B cell (primary cell): ENCODE measurements at regions not wholly inside any gene's neighbourhood (a gene's known extent, or its start where the extent isn't known, plus 50 kb on each side); places are given as distances from the start of the nearest gene placed in this dataset.
"Not testable (repeated sequence)": the region's sequence is repeated elsewhere in the genome, so short reads cannot be mapped to it uniquely, and the experiment has no call there.

Experiments used
- ATAC-seq: fragments of 200-7000 bp; cut with Tn5 transposase; one replicate; pipeline ENCODE4 v1.10.0; 2021; ENCODE audit warnings: low read depth, mild to moderate bottlenecking, moderate number of reproducible peaks, moderate library complexity
- CTCF ChIA-PET: fragments of 350-600 bp; sonication (Branson Sonifier 250); formaldehyde crosslinking; loops from one replicate; lab custom pipeline; 2021; ENCODE audit warnings: antibody characterized with exemption, inconsistent platforms; lab: Charles Lee
- POLR2A ChIA-PET: fragments of 350-600 bp; sonication (Branson Sonifier 250); formaldehyde crosslinking; loops from one replicate; lab custom pipeline; 2021; ENCODE audit warnings: antibody characterized with exemption; lab: Charles Lee
- DNase-seq: peaks from one replicate; pipeline ENCODE4 v3.0.0; 2013
- H2AFZ ChIP-seq: 2 replicates; pipeline ENCODE4 v1.6.1; 2012; ENCODE audit warnings: mild to moderate bottlenecking, low read depth, low read length; ENCODE audit not compliant: insufficient read depth, poor library complexity, severe bottlenecking
- H3K27ac ChIP-seq, 2 donors: 1 replicate in 1 of 2; 2 replicates in 1 of 2; pipeline ENCODE4 v1.5.1; 2012 to 2013; ENCODE audit warnings: low read length in 2 of 2, mild to moderate bottlenecking in 2 of 2, moderate library complexity in 1 of 2
- H3K27me3 ChIP-seq, 4 experiments: fragments of 200-600 bp in 1 of 4; sonication (generic) in 1 of 4; replicated peaks in 1 of 4; 1 replicate in 2 of 4; 2 replicates in 2 of 4; pipeline versions ENCODE4 v1.6.1 to v1.7.0; 2013 to 2016; ENCODE audit warnings: low read length in 3 of 4, mild to moderate bottlenecking in 2 of 4, mixed read lengths in 1 of 4, moderate library complexity in 1 of 4; ENCODE audit not compliant: insufficient read depth in 4 of 4, control insufficient read depth in 3 of 4; ENCODE audit errors: control extremely low read depth in 1 of 4
- H3K36me3 ChIP-seq, 2 experiments: replicated peaks in 1 of 2; 1 replicate in 1 of 2; 2 replicates in 1 of 2; pipeline versions ENCODE4 v1.6.1 to v1.7.1; 2013; ENCODE audit warnings: low read length in 1 of 2; ENCODE audit not compliant: insufficient read depth in 2 of 2, control insufficient read depth in 1 of 2; ENCODE audit errors: control extremely low read depth in 1 of 2, extremely low read depth in 1 of 2
- H3K4me1 ChIP-seq, 2 donors: fragments of 200-600 bp in 1 of 2; sonication (generic) in 1 of 2; 1 replicate in 1 of 2; 2 replicates in 1 of 2; pipeline versions ENCODE4 v1.5.1 to v1.6.1; 2013 to 2017; ENCODE audit warnings: low read length in 2 of 2; ENCODE audit not compliant: control insufficient read depth in 2 of 2, insufficient read depth in 2 of 2
- H3K4me2 ChIP-seq: replicated peaks from 2 replicates; pipeline ENCODE3; 2012; ENCODE audit warnings: mild to moderate bottlenecking, low read depth, low read length; ENCODE audit not compliant: poor library complexity, severe bottlenecking
- H3K4me3 ChIP-seq, 5 experiments: fragments of 200-600 bp in 1 of 5; sonication (generic) in 1 of 5; 1 replicate in 3 of 5; 2 replicates in 2 of 5; pipeline versions ENCODE4 v1.5.1 to v1.7.0; 2011 to 2016; ENCODE audit warnings: low read length in 4 of 5, mild to moderate bottlenecking in 4 of 5, low read depth in 2 of 5, control low read depth in 1 of 5, moderate library complexity in 1 of 5; ENCODE audit not compliant: insufficient read depth in 1 of 5; ENCODE audit errors: control extremely low read depth in 1 of 5, extremely low read depth in 1 of 5
- H3K79me2 ChIP-seq: fragments of 200-600 bp; sonication (generic); one replicate; pipeline ENCODE4 v1.6.0; 2016; ENCODE audit warnings: low read length; ENCODE audit not compliant: control insufficient read depth, insufficient read depth
- H3K9ac ChIP-seq: fragments of 200-600 bp; sonication (generic); 2 replicates; pipeline ENCODE4 v1.6.1; 2017; ENCODE audit warnings: mild to moderate bottlenecking, low read length, moderate library complexity
- H3K9me3 ChIP-seq, 3 donors: one replicate each; pipeline versions ENCODE4 v1.6.1 to v1.7.1; 2013; ENCODE audit warnings: low read length in 2 of 3; ENCODE audit not compliant: control insufficient read depth in 2 of 3, insufficient read depth in 1 of 3; ENCODE audit errors: control extremely low read depth in 1 of 3
- H4K20me1 ChIP-seq: 2 replicates; pipeline ENCODE4 v1.6.0; 2012; ENCODE audit warnings: mild to moderate bottlenecking, low read length; ENCODE audit not compliant: insufficient read depth, control insufficient read depth, poor library complexity, severe bottlenecking
- H3K27ac Mint-ChIP-seq: one replicate; pipeline ENCODE4 v1.8.0; 2021; ENCODE audit warnings: mixed read lengths
- H3K27me3 Mint-ChIP-seq: one replicate; pipeline ENCODE4 v1.8.0; 2021; ENCODE audit warnings: mixed read lengths
- H3K4me1 Mint-ChIP-seq: one replicate; pipeline ENCODE4 v1.8.0; 2021; ENCODE audit warnings: mixed read lengths
- H3K4me3 Mint-ChIP-seq: one replicate; pipeline ENCODE4 v1.8.0; 2021; ENCODE audit warnings: mixed read lengths
- H3K9me3 Mint-ChIP-seq: one replicate; pipeline ENCODE4 v1.8.0; 2022; ENCODE audit warnings: mixed read lengths; ENCODE audit not compliant: insufficient read depth
- EZH2 ChIP-seq: IDR thresholded peaks from 2 replicates; pipeline ENCODE4 v1.6.1; 2012; ENCODE audit warnings: borderline replicate concordance, low read depth, mild to moderate bottlenecking, moderate library complexity, low read length; ENCODE audit not compliant: insufficient read depth, poor library complexity, severe bottlenecking
- WGBS: methylation state at CpG from one replicate; pipeline ENCODE4 v1.1.5; 2013; ENCODE audit warnings: missing lambda C conversion rate; ENCODE audit not compliant: insufficient coverage; 5-methylcytosine and 5-hydroxymethylcytosine counted together
- intact Hi-C: fragments of 100-400 bp; cut with micrococcal nuclease; formaldehyde crosslinking; loops from one replicate; pipeline ENCODE4 v1.10.0; 2022
- TF ChIP-seq, protein P1 (sequence below): fragments of 200-600 bp; IDR thresholded peaks from one replicate; pipeline ENCODE4 v1.8.0; 2022; ENCODE audit warnings: antibody characterized with exemption, mild to moderate bottlenecking

DNA sequence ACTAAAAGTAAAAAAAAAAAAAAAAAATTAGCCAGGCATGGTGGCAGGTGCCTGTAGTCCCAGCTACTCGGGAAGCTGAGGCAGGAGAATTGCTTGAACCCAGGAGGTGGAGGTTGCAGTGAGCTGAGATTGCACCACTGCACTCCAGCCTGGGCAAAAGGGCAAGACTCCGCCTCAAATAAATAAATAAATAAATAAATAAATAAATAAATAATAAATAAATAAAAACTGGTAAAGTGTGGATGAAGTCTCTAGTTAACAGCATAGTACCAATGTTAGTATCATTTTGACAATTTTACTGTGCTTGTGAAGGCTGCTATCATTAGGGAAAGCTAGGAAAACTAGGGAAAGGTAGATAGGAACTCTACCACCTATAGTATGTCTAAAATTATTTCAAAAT lies 581.0 kb upstream of the ID4 start:
- CTCF ChIA-PET, H3K27me3 Mint-ChIP-seq, H3K4me1 Mint-ChIP-seq, H3K79me2 ChIP-seq, DNase-seq, H3K4me2 ChIP-seq, POLR2A ChIA-PET, H3K27ac Mint-ChIP-seq, H3K4me1 ChIP-seq, H3K27ac ChIP-seq, intact Hi-C loops, H3K36me3 ChIP-seq, ATAC-seq, H4K20me1 ChIP-seq, H3K9me3 ChIP-seq, H3K27me3 ChIP-seq, H3K9ac ChIP-seq, H3K4me3 Mint-ChIP-seq, H3K4me3 ChIP-seq, H3K9me3 Mint-ChIP-seq, H2AFZ ChIP-seq: not testable (repeated sequence)
- no CpG with 5 or more reads among the region's 2 CpGs for WGBS

DNA sequence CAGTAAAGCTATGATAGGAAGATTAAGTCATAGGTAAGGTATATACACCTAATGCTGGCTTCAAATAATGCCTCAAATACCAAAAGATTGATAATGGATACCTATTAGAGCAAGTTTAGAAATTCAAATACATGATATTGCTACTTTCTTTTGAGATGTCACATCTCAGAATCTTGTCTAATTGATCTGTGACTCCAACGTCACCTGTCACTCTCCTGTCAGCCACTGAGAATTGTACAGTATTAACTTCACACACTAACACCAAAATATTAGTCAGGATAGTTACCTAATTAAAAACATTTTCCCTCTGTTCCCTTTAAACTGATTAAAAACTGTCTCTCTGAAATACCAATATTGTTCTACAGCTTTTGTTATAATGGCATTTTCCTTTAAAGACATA lies 575.5 kb upstream of the ID4 start:
- Histone ChIP-seq H3K4me1 (no peaks in the 10 kb centered on the region), H3K79me2 (no peaks in the 10 kb centered on the region), H4K20me1 (no peaks in the 10 kb centered on the region), H3K27me3 (no peaks in the 10 kb centered on the region), H3K27ac (no peak overlapping the region), H3K9ac (no peak overlapping the region), H2AFZ (no peak overlapping the region), H3K4me2 (no peak overlapping the region), H3K9me3 (no peaks in the 10 kb centered on the region), H3K36me3 (no peaks in the 10 kb centered on the region), H3K4me3 (no peak overlapping the region)
- DNase-seq (no peak), ATAC-seq (no peak)
- TF ChIP-seq EZH2: no peak
- TF ChIP-seq, protein P1, sequence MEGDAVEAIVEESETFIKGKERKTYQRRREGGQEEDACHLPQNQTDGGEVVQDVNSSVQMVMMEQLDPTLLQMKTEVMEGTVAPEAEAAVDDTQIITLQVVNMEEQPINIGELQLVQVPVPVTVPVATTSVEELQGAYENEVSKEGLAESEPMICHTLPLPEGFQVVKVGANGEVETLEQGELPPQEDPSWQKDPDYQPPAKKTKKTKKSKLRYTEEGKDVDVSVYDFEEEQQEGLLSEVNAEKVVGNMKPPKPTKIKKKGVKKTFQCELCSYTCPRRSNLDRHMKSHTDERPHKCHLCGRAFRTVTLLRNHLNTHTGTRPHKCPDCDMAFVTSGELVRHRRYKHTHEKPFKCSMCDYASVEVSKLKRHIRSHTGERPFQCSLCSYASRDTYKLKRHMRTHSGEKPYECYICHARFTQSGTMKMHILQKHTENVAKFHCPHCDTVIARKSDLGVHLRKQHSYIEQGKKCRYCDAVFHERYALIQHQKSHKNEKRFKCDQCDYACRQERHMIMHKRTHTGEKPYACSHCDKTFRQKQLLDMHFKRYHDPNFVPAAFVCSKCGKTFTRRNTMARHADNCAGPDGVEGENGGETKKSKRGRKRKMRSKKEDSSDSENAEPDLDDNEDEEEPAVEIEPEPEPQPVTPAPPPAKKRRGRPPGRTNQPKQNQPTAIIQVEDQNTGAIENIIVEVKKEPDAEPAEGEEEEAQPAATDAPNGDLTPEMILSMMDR: no peak
- no peak overlapping the region for H3K27ac Mint-ChIP-seq
- H3K4me1 Mint-ChIP-seq: no peaks in the 10 kb centered on the region
- no peaks in the 10 kb centered on the region for H3K27me3 Mint-ChIP-seq
- ChIA-PET CTCF (no interaction called here), POLR2A (no interaction called here)
- no peaks in the 10 kb centered on the region for H3K9me3 Mint-ChIP-seq
- WGBS: 100% methylated on average over 1 of the region's 1 CpG
- intact Hi-C loops: no loop called here
- H3K4me3 Mint-ChIP-seq: no peak overlapping the region
